Endothelial cell of umbilical vein (primary cell): ENCODE measurements at regions not wholly inside any gene's neighbourhood (a gene's known extent, or its start where the extent isn't known, plus 50 kb on each side); places are given as distances from the start of the nearest gene placed in this dataset.

Experiments
- BruUV-seq: library from RNA; stranded (reverse); fragments of 400-500 nt; replicated peaks from 2 replicates; lab custom pipeline; 2021; lab: Mats Ljungman, UMichigan
- CTCF ChIA-PET: fragments of 300-600, 350-600 bp; sonication (Branson Sonifier 250); formaldehyde crosslinking; loops from one replicate; lab custom pipeline; 2021; ENCODE audit warnings: antibody characterized with exemption, inconsistent platforms; lab: Charles Lee
- POLR2A ChIA-PET: fragments of 300-600, 350-600 bp; sonication (Branson Sonifier 250); formaldehyde crosslinking; loops from one replicate; lab custom pipeline; 2021; ENCODE audit warnings: antibody characterized with exemption, inconsistent platforms; lab: Charles Lee
- DNase-seq: peaks from one replicate; pipeline ENCODE4 v3.0.0-alpha.2; 2011; ENCODE audit warnings: low read depth, low spot score
- FAIRE-seq: peaks from 2 replicates; lab custom pipeline; 2011; peaks lifted over from hg19 to GRCh38; lab: Jason Lieb, UNC
- H2AFZ ChIP-seq: 2 replicates; pipeline ENCODE4 v1.6.0; 2012; ENCODE audit warnings: low read depth, low read length, control low read depth, inconsistent platforms
- H3K27ac ChIP-seq: 2 replicates; pipeline ENCODE4 v1.5.1; 2011; ENCODE audit warnings: low read depth, mild to moderate bottlenecking, control low read depth, low read length, moderate library complexity; ENCODE audit not compliant: insufficient read depth
- H3K27me3 ChIP-seq, 2 experiments: 2 replicates each; pipeline versions ENCODE4 v1.6.0 to v1.6.1; 2011; ENCODE audit warnings: low read length in 2 of 2, mixed read lengths in 1 of 2; ENCODE audit not compliant: control insufficient read depth in 2 of 2, insufficient read depth in 2 of 2
- H3K36me3 ChIP-seq, 2 experiments: 2 replicates in 1 of 2; 3 replicates in 1 of 2; pipeline ENCODE4 v1.5.1; 2011; ENCODE audit warnings: low read length in 2 of 2, mild to moderate bottlenecking in 1 of 2, moderate library complexity in 1 of 2; ENCODE audit not compliant: control insufficient read depth in 2 of 2, insufficient read depth in 2 of 2; ENCODE audit errors: extremely low read depth in 1 of 2
- H3K4me1 ChIP-seq: 3 replicates; pipeline ENCODE4 v1.5.1; 2011; ENCODE audit warnings: mild to moderate bottlenecking, low read length; ENCODE audit not compliant: control insufficient read depth, insufficient read depth; ENCODE audit errors: extremely low read depth
- H3K4me2 ChIP-seq: 2 replicates; pipeline ENCODE4 v1.6.1; 2011; ENCODE audit warnings: low read length, control low read depth, mixed read lengths; ENCODE audit not compliant: insufficient read depth
- H3K4me3 ChIP-seq, 3 experiments: fragments of 200-600 bp in 1 of 3; sonication (generic), shearing (Covaris generic) in 1 of 3; replicated peaks in 1 of 3; 2 replicates each; pipeline ENCODE4 v1.5.1; 2011 to 2016; ENCODE audit warnings: control low read depth in 3 of 3, low read length in 3 of 3, mild to moderate bottlenecking in 2 of 3, inconsistent platforms in 1 of 3, low read depth in 1 of 3, moderate library complexity in 1 of 3; ENCODE audit not compliant: insufficient read depth in 1 of 3
- H3K79me2 ChIP-seq: 2 replicates; pipeline ENCODE4 v1.6.0; 2012; ENCODE audit warnings: low read length, inconsistent platforms; ENCODE audit not compliant: control insufficient read depth, insufficient read depth
- H3K9ac ChIP-seq: replicated peaks from 2 replicates; pipeline ENCODE3; 2011; ENCODE audit warnings: low read length, control low read depth; ENCODE audit not compliant: insufficient read depth; ENCODE audit errors: extremely low read depth
- H3K9me1 ChIP-seq: replicated peaks from 3 replicates; pipeline ENCODE4 v1.6.0; 2011; ENCODE audit warnings: mild to moderate bottlenecking, low read length; ENCODE audit not compliant: control insufficient read depth, insufficient read depth; ENCODE audit errors: extremely low read depth
- H3K9me3 ChIP-seq: replicated peaks from 2 replicates; pipeline ENCODE4 v1.5.1; 2012; ENCODE audit warnings: low read length, inconsistent platforms; ENCODE audit not compliant: control insufficient read depth, insufficient read depth
- H4K20me1 ChIP-seq: replicated peaks from 2 replicates; pipeline ENCODE3; 2011; ENCODE audit warnings: mild to moderate bottlenecking, low read length; ENCODE audit not compliant: control insufficient read depth, insufficient read depth; ENCODE audit errors: extremely low read depth
- FOS ChIP-seq: IDR thresholded peaks from 2 replicates; pipeline ENCODE4 v1.6.1; 2011; ENCODE audit warnings: mild to moderate bottlenecking, low read length, moderate library complexity, borderline replicate concordance; ENCODE audit not compliant: insufficient read depth
- JUN ChIP-seq: IDR thresholded peaks from 2 replicates; pipeline ENCODE4 v1.6.1; 2011; ENCODE audit warnings: borderline replicate concordance, low read depth; ENCODE audit not compliant: insufficient read length, insufficient read depth
- MYC ChIP-seq: IDR thresholded peaks from one replicate; pipeline ENCODE4 v1.6.1; 2011; ENCODE audit warnings: mild to moderate bottlenecking, low read depth, low read length
- POLR2AphosphoS5 ChIP-seq: IDR thresholded peaks from 2 replicates; pipeline ENCODE4 v1.6.1; 2012; ENCODE audit warnings: low read depth, mild to moderate bottlenecking, control low read depth, low read length, moderate library complexity; ENCODE audit not compliant: insufficient read depth
- dilution Hi-C: fragments of 300-500 bp; cut with MboI; formaldehyde crosslinking; loops from one replicate; pipeline ENCODE4 v1.15.0; 2019; ENCODE audit warnings: low sequenced_read_pairs; ENCODE audit not compliant: extremely low pct_ligation_motif_present
- intact Hi-C: fragments of 100-400 bp; cut with micrococcal nuclease; formaldehyde crosslinking; loops from one replicate; pipeline ENCODE4 v1.10.0; 2022
- TF ChIP-seq, protein P1 (sequence below), 2 donors: IDR thresholded peaks; 1 replicate in 1 of 2; 2 replicates in 1 of 2; pipeline ENCODE4 v1.5.1; 2011; ENCODE audit warnings: low read length in 2 of 2, mild to moderate bottlenecking in 2 of 2, moderate library complexity in 2 of 2, control low read depth in 1 of 2, inconsistent platforms in 1 of 2, low read depth in 1 of 2; ENCODE audit not compliant: insufficient read depth in 1 of 2; ENCODE audit errors: extremely low read depth in 1 of 2
- TF ChIP-seq, protein P2 (sequence below): IDR thresholded peaks from 2 replicates; pipeline ENCODE4 v1.6.1; 2011; ENCODE audit not compliant: insufficient read depth, insufficient read length

GRCh38 chr1:170309389-170310013 lies 163.7 kb downstream of the NTMT2 start:
- TF ChIP-seq, protein P1, sequence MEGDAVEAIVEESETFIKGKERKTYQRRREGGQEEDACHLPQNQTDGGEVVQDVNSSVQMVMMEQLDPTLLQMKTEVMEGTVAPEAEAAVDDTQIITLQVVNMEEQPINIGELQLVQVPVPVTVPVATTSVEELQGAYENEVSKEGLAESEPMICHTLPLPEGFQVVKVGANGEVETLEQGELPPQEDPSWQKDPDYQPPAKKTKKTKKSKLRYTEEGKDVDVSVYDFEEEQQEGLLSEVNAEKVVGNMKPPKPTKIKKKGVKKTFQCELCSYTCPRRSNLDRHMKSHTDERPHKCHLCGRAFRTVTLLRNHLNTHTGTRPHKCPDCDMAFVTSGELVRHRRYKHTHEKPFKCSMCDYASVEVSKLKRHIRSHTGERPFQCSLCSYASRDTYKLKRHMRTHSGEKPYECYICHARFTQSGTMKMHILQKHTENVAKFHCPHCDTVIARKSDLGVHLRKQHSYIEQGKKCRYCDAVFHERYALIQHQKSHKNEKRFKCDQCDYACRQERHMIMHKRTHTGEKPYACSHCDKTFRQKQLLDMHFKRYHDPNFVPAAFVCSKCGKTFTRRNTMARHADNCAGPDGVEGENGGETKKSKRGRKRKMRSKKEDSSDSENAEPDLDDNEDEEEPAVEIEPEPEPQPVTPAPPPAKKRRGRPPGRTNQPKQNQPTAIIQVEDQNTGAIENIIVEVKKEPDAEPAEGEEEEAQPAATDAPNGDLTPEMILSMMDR (IDR thresholded peaks at IDR 0.05; ENCODE audit: extremely low read depth in 1 of 2, insufficient read depth in 1 of 2, low read depth in 1 of 2, low read length in 2 of 2): no peak
- TF ChIP-seq JUN (no peak), MYC (no peak), FOS (no peak), POLR2AphosphoS5 (no peak)
- TF ChIP-seq, protein P2, sequence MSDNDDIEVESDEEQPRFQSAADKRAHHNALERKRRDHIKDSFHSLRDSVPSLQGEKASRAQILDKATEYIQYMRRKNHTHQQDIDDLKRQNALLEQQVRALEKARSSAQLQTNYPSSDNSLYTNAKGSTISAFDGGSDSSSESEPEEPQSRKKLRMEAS: no peak
- Histone ChIP-seq H3K9ac (no peak overlapping the region), H3K9me1 (no peaks in the 10 kb centered on the region), H3K27me3 (no peaks in the 10 kb centered on the region), H3K4me1 (no peaks in the 10 kb centered on the region), H3K27ac (no peak overlapping the region), H3K79me2 (no peaks in the 10 kb centered on the region), H3K4me3 (no peak overlapping the region), H3K9me3 (no peaks in the 10 kb centered on the region), H2AFZ (no peak overlapping the region), H3K36me3 (no peaks in the 10 kb centered on the region), H3K4me2 (no peak overlapping the region), H4K20me1 (no peaks in the 10 kb centered on the region)
- dilution Hi-C loops (no loop called here), intact Hi-C loops (no loop called here)
- BruUV-seq: no TSS peak
- CTCF ChIA-PET: no interaction called here
- POLR2A ChIA-PET: no interaction called here
- DNase-seq (no peak), FAIRE-seq (no peak)
